Iris pigment epithelial cell (primary cell): ENCODE measurements at regions not wholly inside any gene's neighbourhood (a gene's known extent, or its start where the extent isn't known, plus 50 kb on each side); places are given as distances from the start of the nearest gene placed in this dataset.

Experiments used
- DNase-seq: peaks from one replicate; pipeline ENCODE4 v3.0.0-alpha.2; 2011; ENCODE audit warnings: low read depth

GRCh38 chr6:80725156-80725930 is 618.9 kb downstream of the BCKDHB start:
- no peak for DNase-seq

GRCh38 chr6:80720824-80721223 is 614.4 kb downstream of the BCKDHB start:
- no peak for DNase-seq

GRCh38 chr6:80714513-80714912 is 608.0 kb downstream of the BCKDHB start:
- DNase-seq, result no peak

GRCh38 chr6:80698459-80698858 is 592.0 kb downstream of the BCKDHB start:
- no peak for DNase-seq

- no peak for DNase-seq
These were observed 589.8 kb downstream of the BCKDHB start for GRCh38 chr6:80696268-80696667.

GRCh38 chr6:80690551-80691131 is 584.2 kb downstream of the BCKDHB start:
- DNase-seq, result no peak

GRCh38 chr6:80689716-80690395 is 583.4 kb downstream of the BCKDHB start:
- DNase-seq, result no peak

- no peak for DNase-seq
These were observed 573.5 kb downstream of the BCKDHB start for GRCh38 chr6:80679992-80680391.

- DNase-seq, result peak; percentile 57
These were observed 569.9 kb downstream of the BCKDHB start for GRCh38 chr6:80676386-80676785.

GRCh38 chr6:80674669-80675068 is 568.2 kb downstream of the BCKDHB start:
- no peak for DNase-seq

GRCh38 chr6:80673367-80673766 is 566.9 kb downstream of the BCKDHB start:
- DNase-seq, result no peak

- no peak for DNase-seq
These were observed 560.5 kb downstream of the BCKDHB start for GRCh38 chr6:80667006-80667405.

- no peak for DNase-seq
These were observed 552.5 kb downstream of the BCKDHB start for GRCh38 chr6:80658926-80659325.

GRCh38 chr6:80647156-80647555 is 540.7 kb downstream of the BCKDHB start:
- no peak for DNase-seq

GRCh38 chr6:80643881-80644280 is 537.4 kb downstream of the BCKDHB start:
- no peak for DNase-seq

- peak; percentile 61 for DNase-seq
These were observed 536.0 kb downstream of the BCKDHB start for GRCh38 chr6:80642452-80642851.

- DNase-seq, result peak; percentile 18
These were observed 535.1 kb downstream of the BCKDHB start for GRCh38 chr6:80641591-80641990.

- DNase-seq, result no peak
These were observed 533.7 kb downstream of the BCKDHB start for GRCh38 chr6:80640176-80640575.

GRCh38 chr6:80639181-80639629 is 532.7 kb downstream of the BCKDHB start:
- peak; percentile 16 for DNase-seq

GRCh38 chr6:80638213-80639055 is 532.0 kb downstream of the BCKDHB start:
- peak; percentile 94 for DNase-seq

- peak; percentile 64 for DNase-seq
These were observed 530.8 kb downstream of the BCKDHB start for GRCh38 chr6:80637312-80637711.

- peak; percentile 20 for DNase-seq
These were observed 530.2 kb downstream of the BCKDHB start for GRCh38 chr6:80636689-80637088.
